ENCODE measurements at regions not wholly inside any gene's neighbourhood (a gene's known extent, or its start where the extent isn't known, plus 50 kb on each side); places are given as distances from the start of the nearest gene placed in this dataset.

- no peak for TF ChIP-seq CTCF (IDR thresholded peaks at IDR 0.05; ENCODE audit: low read depth, low read length)
- TF ChIP-seq EZH2phosphoT487 (IDR thresholded peaks at IDR 0.05; ENCODE audit: low read depth): no peak
Observed at GRCh38 chr13:106402866-106403265, 132.6 kb downstream of the EFNB2 start.

All from OCI-LY3 (cell line).